Fibroblast of peridontal ligament (primary cell): ENCODE measurements at regions not wholly inside any gene's neighbourhood (a gene's known extent, or its start where the extent isn't known, plus 50 kb on each side); places are given as distances from the start of the nearest gene placed in this dataset.
A peak's percentile ranks its signal among the peaks of the same experiment; 100 is the strongest.

Experiments
- DNase-seq: peaks from one replicate; pipeline ENCODE4 v3.0.0-alpha.2; 2010; ENCODE audit errors: extremely low read depth

- no peak for DNase-seq
Measured at GRCh38 chr9:87152256-87152655, 204.9 kb upstream of the GAS1 start.

GRCh38 chr9:87156247-87156646 is 208.9 kb upstream of the GAS1 start:
- DNase-seq: no peak

- DNase-seq: peak; percentile 28
Measured at GRCh38 chr9:87157366-87158031, 210.2 kb upstream of the GAS1 start.

- DNase-seq: peak; percentile 43
Measured at GRCh38 chr9:87158765-87159164, 211.5 kb upstream of the GAS1 start.

- DNase-seq: peak; percentile 31
Measured at GRCh38 chr9:87160148-87161102, 213.1 kb upstream of the GAS1 start.

- DNase-seq: no peak
Measured at GRCh38 chr9:87167161-87167560, 219.9 kb upstream of the GAS1 start.

- no peak for DNase-seq
Measured at GRCh38 chr9:87167582-87167981, 220.3 kb upstream of the GAS1 start.

- DNase-seq: no peak
Measured at GRCh38 chr9:87178302-87178701, 231.0 kb upstream of the GAS1 start.

GRCh38 chr9:87179553-87180340 is 232.4 kb upstream of the GAS1 start:
- no peak for DNase-seq

- DNase-seq: no peak
Measured at GRCh38 chr9:87180361-87180760, 233.1 kb upstream of the GAS1 start.

- DNase-seq: peak; percentile 71
Measured at GRCh38 chr9:87180841-87181240, 233.5 kb upstream of the GAS1 start.

- no peak for DNase-seq
Measured at GRCh38 chr9:87181670-87182069, 234.4 kb upstream of the GAS1 start.

- peak; percentile 48 for DNase-seq
Measured at GRCh38 chr9:87184956-87185642, 237.8 kb upstream of the GAS1 start.

GRCh38 chr9:87187656-87188055 is 240.3 kb upstream of the GAS1 start:
- peak; percentile 35 for DNase-seq

- peak; percentile 56 for DNase-seq
Measured at GRCh38 chr9:87189006-87189405, 241.7 kb upstream of the GAS1 start.

GRCh38 chr9:87193151-87193550 is 245.8 kb upstream of the GAS1 start:
- peak; percentile 47 for DNase-seq

- peak; percentile 100 for DNase-seq
Measured at GRCh38 chr9:87193925-87194868, 246.9 kb upstream of the GAS1 start.

GRCh38 chr9:87195306-87195705 is 248.0 kb upstream of the GAS1 start:
- DNase-seq: no peak

- DNase-seq: no peak
Measured at GRCh38 chr9:87197349-87198130, 250.2 kb upstream of the GAS1 start.

- DNase-seq: peak; percentile 38
Measured at GRCh38 chr9:87198716-87199115, 251.4 kb upstream of the GAS1 start.
